ENCODE measurements at regions not wholly inside any gene's neighbourhood (a gene's known extent, or its start where the extent isn't known, plus 50 kb on each side); places are given as distances from the start of the nearest gene placed in this dataset.

DNA sequence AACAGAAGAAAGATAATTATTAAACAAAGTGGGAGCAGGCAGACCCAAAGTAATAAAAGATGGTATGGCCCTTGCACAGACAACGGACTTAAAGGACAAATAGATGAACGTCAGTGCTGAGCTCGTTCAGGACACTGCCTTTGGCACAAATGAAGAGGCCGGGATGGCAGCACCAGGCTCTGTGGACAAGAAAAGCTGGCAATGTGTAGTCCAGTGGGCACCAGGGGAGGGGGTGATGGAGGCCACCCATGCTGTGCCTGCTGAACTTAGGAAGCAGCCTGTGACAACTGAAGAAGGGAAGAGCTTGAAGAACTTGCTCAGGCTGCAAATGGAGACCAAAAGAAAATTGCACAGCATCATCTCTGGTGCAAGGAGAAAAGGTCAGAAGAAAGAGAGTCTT is 131.0 kb downstream of the ANKRD60 start:
- no peaks in the 10 kb centered on the region for H3K9me3 Mint-ChIP-seq
- H3K27ac Mint-ChIP-seq: no peak overlapping the region
- TF ChIP-seq CTCF (IDR thresholded peaks at IDR 0.05): no peak
- peaks cover 27% of the 10 kb centered on the region for H3K27me3 Mint-ChIP-seq (ENCODE audit: low read depth, poor library complexity)
- no peak overlapping the region for H3K4me3 Mint-ChIP-seq
- no peaks in the 10 kb centered on the region for H3K36me3 Mint-ChIP-seq (ENCODE audit: low read depth)
- no peaks in the 10 kb centered on the region for H3K4me1 Mint-ChIP-seq
- no peak for DNase-seq

DNA sequence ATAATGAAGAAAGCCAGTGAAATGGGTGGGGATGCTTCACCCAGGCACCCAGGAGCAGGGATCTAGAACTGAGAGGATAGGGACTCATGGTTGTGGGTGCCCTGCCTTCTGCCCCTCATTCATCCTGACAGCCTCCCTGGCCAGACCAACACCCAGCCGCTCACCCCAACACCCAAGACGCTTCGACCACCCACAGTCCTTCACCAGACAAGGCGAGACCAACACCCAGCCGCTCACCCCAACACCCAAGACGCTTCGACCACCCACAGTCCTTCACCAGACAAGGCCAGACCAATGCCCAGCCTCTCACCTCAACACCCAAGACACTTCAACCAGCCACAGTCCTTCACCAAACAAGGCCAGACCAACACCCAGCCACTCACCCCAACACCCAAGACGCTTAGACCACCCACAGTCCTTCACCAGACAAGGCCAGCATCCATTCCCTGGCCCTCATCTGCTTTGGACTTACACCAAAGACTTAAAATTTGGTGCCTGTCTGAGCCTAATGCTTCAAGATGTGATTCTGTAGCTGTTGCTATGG is 131.5 kb downstream of the ANKRD60 start:
- Mint-ChIP-seq H3K27ac (no peak overlapping the region), H3K4me1 (no peaks in the 10 kb centered on the region), H3K9me3 (no peaks in the 10 kb centered on the region), H3K27me3 (ENCODE audit: low read depth, poor library complexity) (peaks cover 28% of the 10 kb centered on the region), H3K36me3 (ENCODE audit: low read depth) (no peaks in the 10 kb centered on the region), H3K4me3 (no peak overlapping the region)
- DNase-seq: no peak
- no peak for TF ChIP-seq CTCF (IDR thresholded peaks at IDR 0.05)

- no peak for TF ChIP-seq CTCF (IDR thresholded peaks at IDR 0.05)
- peaks cover 39% of the 10 kb centered on the region for H3K27me3 Mint-ChIP-seq (ENCODE audit: low read depth, poor library complexity)
- no peak overlapping the region for H3K4me3 Mint-ChIP-seq
- H3K4me1 Mint-ChIP-seq: no peaks in the 10 kb centered on the region
- H3K27ac Mint-ChIP-seq: no peak overlapping the region
- no peaks in the 10 kb centered on the region for H3K36me3 Mint-ChIP-seq (ENCODE audit: low read depth)
- DNase-seq: no peak
- H3K9me3 Mint-ChIP-seq: no peaks in the 10 kb centered on the region
Observed at GRCh38 chr20:58094698-58095097, 133.8 kb downstream of the ANKRD60 start.

GRCh38 chr20:58094160-58094559 is 134.3 kb downstream of the ANKRD60 start:
- no peak for DNase-seq
- H3K9me3 Mint-ChIP-seq: no peaks in the 10 kb centered on the region

DNA sequence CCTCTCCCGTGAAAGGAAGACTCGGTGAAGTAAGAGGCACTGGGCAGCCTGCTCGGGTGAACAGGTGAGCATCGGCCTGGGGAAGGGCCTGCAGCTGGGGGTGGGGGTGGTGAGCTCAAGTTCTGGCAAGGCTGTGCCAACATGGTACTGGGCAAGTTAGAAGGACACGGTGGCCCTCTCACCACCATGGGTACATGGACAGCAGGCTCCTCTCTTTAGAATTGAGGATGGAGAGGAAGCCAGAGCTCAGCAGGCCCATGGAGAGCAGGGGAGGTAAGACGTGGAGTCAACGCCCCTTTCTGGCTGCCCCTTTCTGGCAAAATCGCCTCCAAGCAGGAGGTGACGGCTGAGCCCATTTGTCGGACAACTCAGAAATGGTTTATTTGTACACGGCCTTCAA is 135.6 kb downstream of the ANKRD60 start:
- no peak for DNase-seq
- Mint-ChIP-seq H3K4me3 (no peak overlapping the region), H3K4me1 (no peaks in the 10 kb centered on the region), H3K36me3 (ENCODE audit: low read depth) (no peaks in the 10 kb centered on the region), H3K27ac (no peak overlapping the region), H3K9me3 (no peaks in the 10 kb centered on the region), H3K27me3 (ENCODE audit: low read depth, poor library complexity) (peaks cover 40% of the 10 kb centered on the region)
- no peak for TF ChIP-seq CTCF (IDR thresholded peaks at IDR 0.05)

More at GRCh38 chr20:58094160-58094559, 134.3 kb downstream of the ANKRD60 start:
- TF ChIP-seq CTCF (IDR thresholded peaks at IDR 0.05): no peak
- Mint-ChIP-seq H3K27ac (no peak overlapping the region), H3K4me3 (no peak overlapping the region), H3K4me1 (no peaks in the 10 kb centered on the region), H3K27me3 (ENCODE audit: low read depth, poor library complexity) (peaks cover 39% of the 10 kb centered on the region), H3K36me3 (ENCODE audit: low read depth) (no peaks in the 10 kb centered on the region)

GRCh38 chr20:58092353-58092752 is 136.1 kb downstream of the ANKRD60 start:
- no peak for DNase-seq
- H3K9me3 Mint-ChIP-seq: no peaks in the 10 kb centered on the region
- H3K36me3 Mint-ChIP-seq (ENCODE audit: low read depth): no peaks in the 10 kb centered on the region
- peaks cover 38% of the 10 kb centered on the region for H3K27me3 Mint-ChIP-seq (ENCODE audit: low read depth, poor library complexity)
- H3K4me3 Mint-ChIP-seq: no peak overlapping the region
- no peak overlapping the region for H3K27ac Mint-ChIP-seq
- TF ChIP-seq CTCF (IDR thresholded peaks at IDR 0.05): no peak
- no peaks in the 10 kb centered on the region for H3K4me1 Mint-ChIP-seq
